Parathyroid adenoma (tissue), 2 donors: ENCODE measurements at regions not wholly inside any gene's neighbourhood (a gene's known extent, or its start where the extent isn't known, plus 50 kb on each side); places are given as distances from the start of the nearest gene placed in this dataset.

ENCODE experiments used
- H2AFZ ChIP-seq: fragments of 300-600 bp; sonication (generic); one replicate; pipeline ENCODE4 v1.7.0; 2017; ENCODE audit warnings: antibody characterized with exemption, mild to moderate bottlenecking
- H3K27ac ChIP-seq: fragments of 300-600 bp; sonication (generic); one replicate; pipeline ENCODE4 v1.7.0; 2017
- H3K27me3 ChIP-seq: fragments of 300-600 bp; sonication (generic); one replicate; pipeline ENCODE4 v1.7.0; 2017; ENCODE audit warnings: low read length; ENCODE audit not compliant: control insufficient read depth, insufficient read depth
- H3K36me3 ChIP-seq: fragments of 300-600 bp; sonication (generic); one replicate; pipeline ENCODE4 v1.7.0; 2017; ENCODE audit warnings: low read length; ENCODE audit not compliant: control insufficient read depth, insufficient read depth
- H3K4me1 ChIP-seq: fragments of 300-600 bp; sonication (generic); one replicate; pipeline ENCODE4 v1.7.0; 2017; ENCODE audit warnings: control low read depth
- H3K4me2 ChIP-seq: fragments of 300-600 bp; sonication (generic); one replicate; pipeline ENCODE4 v1.7.0; 2017; ENCODE audit warnings: low read length
- H3K4me3 ChIP-seq: fragments of 300-600 bp; sonication (generic); one replicate; pipeline ENCODE4 v1.7.0; 2017; ENCODE audit warnings: low read depth, low read length
- H3K79me2 ChIP-seq: fragments of 300-600 bp; sonication (generic); one replicate; pipeline ENCODE4 v1.7.0; 2017; ENCODE audit warnings: control low read depth
- H3K9ac ChIP-seq: fragments of 300-600 bp; sonication (generic); one replicate; pipeline ENCODE4 v1.7.0; 2017; ENCODE audit warnings: mild to moderate bottlenecking
- H3K9me3 ChIP-seq: fragments of 300-600 bp; sonication (generic); one replicate; pipeline ENCODE4 v1.7.0; 2017; ENCODE audit warnings: low read length; ENCODE audit not compliant: control insufficient read depth
- TF ChIP-seq, protein P1 (sequence below): fragments of 300-600 bp; sonication (generic); IDR thresholded peaks from one replicate; pipeline ENCODE4 v1.7.0; 2017; ENCODE audit warnings: antibody characterized with exemption, mild to moderate bottlenecking
- donor health status: primary hyperparathyroidism.

DNA sequence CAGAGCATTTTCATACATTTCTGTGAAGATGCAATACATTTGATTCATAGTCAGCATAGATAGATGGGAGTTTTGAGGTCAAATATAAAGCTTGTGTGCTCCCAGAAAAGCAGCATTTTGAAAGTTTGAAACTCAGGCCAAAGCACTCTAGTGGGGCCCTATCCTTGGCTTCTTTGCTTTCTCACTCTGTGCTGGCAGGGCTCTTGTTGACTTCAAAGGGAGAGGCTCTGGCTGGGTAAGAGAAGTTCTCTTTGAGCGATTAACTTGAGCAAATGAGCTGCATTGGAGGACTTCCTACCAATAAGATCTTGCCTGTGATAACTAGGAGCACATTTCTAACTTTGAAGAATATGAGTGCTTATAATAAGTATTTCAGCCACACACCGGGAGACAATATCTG is 214.0 kb upstream of the RARB start:
- Histone ChIP-seq H2AFZ (no peak overlapping the region), H3K36me3 (no peaks in the 10 kb centered on the region), H3K79me2 (no peaks in the 10 kb centered on the region), H3K4me1 (no peaks in the 10 kb centered on the region), H3K9ac (no peak overlapping the region), H3K27me3 (no peaks in the 10 kb centered on the region), H3K4me2 (no peak overlapping the region), H3K27ac (no peak overlapping the region), H3K9me3 (no peaks in the 10 kb centered on the region), H3K4me3 (no peak overlapping the region)
- TF ChIP-seq, protein P1, sequence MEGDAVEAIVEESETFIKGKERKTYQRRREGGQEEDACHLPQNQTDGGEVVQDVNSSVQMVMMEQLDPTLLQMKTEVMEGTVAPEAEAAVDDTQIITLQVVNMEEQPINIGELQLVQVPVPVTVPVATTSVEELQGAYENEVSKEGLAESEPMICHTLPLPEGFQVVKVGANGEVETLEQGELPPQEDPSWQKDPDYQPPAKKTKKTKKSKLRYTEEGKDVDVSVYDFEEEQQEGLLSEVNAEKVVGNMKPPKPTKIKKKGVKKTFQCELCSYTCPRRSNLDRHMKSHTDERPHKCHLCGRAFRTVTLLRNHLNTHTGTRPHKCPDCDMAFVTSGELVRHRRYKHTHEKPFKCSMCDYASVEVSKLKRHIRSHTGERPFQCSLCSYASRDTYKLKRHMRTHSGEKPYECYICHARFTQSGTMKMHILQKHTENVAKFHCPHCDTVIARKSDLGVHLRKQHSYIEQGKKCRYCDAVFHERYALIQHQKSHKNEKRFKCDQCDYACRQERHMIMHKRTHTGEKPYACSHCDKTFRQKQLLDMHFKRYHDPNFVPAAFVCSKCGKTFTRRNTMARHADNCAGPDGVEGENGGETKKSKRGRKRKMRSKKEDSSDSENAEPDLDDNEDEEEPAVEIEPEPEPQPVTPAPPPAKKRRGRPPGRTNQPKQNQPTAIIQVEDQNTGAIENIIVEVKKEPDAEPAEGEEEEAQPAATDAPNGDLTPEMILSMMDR: no peak

DNA sequence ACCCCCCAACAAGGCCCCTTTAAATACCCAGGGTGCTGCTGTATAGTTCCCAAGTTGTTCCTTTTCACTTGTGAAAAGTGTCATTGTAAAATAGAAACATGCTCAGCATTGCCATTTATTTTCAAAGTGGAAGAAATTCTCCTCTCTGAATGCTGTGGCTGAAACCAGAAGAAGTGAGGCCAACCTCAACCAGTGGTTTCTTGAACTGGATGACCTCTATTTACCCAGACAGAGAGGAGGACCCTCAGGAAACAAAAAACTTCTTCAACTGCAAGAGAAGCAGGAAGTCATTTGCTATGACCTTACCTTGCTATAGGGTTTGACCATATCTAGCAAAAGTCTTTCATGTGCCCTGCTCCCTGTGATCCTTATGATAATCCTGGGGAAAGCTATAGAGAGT is 209.7 kb upstream of the RARB start:
- Histone ChIP-seq H3K4me2 (no peak overlapping the region), H3K79me2 (no peaks in the 10 kb centered on the region), H3K36me3 (no peaks in the 10 kb centered on the region), H3K4me1 (no peaks in the 10 kb centered on the region), H3K27ac (no peak overlapping the region), H3K4me3 (no peak overlapping the region), H3K9ac (no peak overlapping the region), H3K27me3 (no peaks in the 10 kb centered on the region), H3K9me3 (no peaks in the 10 kb centered on the region), H2AFZ (no peak overlapping the region)
- TF ChIP-seq, protein P1: no peak

DNA sequence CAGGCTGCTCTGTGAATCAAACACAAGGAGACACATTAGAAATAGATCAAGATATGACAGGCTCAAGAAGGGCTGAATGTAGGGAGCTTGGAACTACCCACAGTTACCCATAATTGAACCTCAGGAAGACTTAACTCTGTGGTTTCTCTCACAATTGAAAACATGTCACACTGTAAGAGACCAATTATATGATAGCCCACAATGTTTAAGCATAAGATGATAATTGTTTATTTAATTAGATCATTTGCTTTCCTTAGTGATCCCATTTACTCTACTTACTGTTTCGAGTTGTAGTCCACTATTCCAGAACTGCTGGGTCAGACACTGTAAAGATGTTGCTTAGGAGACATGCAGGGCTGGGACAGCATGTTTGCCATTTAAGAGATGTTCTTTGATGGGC is 201.3 kb upstream of the RARB start:
- no peak overlapping the region for H3K4me3 ChIP-seq
- H3K4me2 ChIP-seq: no peak overlapping the region
- H3K36me3 ChIP-seq: no peaks in the 10 kb centered on the region
- TF ChIP-seq, protein P1: no peak
- H2AFZ ChIP-seq: no peak overlapping the region
- no peaks in the 10 kb centered on the region for H3K9me3 ChIP-seq
- H3K79me2 ChIP-seq: no peaks in the 10 kb centered on the region
- H3K9ac ChIP-seq: no peak overlapping the region
- no peaks in the 10 kb centered on the region for H3K4me1 ChIP-seq
- H3K27me3 ChIP-seq: no peaks in the 10 kb centered on the region
- no peak overlapping the region for H3K27ac ChIP-seq

DNA sequence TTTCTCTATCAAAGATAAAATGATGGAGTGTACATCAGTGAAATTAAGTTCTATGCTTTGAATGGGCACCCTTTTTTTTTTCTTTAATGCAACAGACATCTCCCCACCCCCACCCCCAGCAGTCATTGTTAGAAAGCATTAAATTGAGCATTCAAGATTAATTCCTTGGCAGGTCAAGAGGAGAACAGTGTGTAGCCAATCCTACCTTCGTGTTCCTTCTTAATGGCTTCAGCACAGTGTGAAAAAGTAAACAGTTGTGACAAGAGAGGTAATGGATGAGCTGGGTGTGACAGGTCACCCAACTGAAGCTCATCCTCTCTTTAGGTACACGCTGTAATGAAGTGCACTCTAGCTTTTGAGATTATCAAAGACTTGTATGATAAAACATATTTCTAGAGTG is 198.5 kb upstream of the RARB start:
- Histone ChIP-seq H3K27me3 (no peaks in the 10 kb centered on the region), H3K4me1 (no peaks in the 10 kb centered on the region), H3K4me3 (no peak overlapping the region), H3K4me2 (no peak overlapping the region), H2AFZ (no peak overlapping the region), H3K79me2 (no peaks in the 10 kb centered on the region), H3K9ac (no peak overlapping the region), H3K9me3 (no peaks in the 10 kb centered on the region), H3K27ac (no peak overlapping the region), H3K36me3 (no peaks in the 10 kb centered on the region)
- TF ChIP-seq, protein P1: no peak

DNA sequence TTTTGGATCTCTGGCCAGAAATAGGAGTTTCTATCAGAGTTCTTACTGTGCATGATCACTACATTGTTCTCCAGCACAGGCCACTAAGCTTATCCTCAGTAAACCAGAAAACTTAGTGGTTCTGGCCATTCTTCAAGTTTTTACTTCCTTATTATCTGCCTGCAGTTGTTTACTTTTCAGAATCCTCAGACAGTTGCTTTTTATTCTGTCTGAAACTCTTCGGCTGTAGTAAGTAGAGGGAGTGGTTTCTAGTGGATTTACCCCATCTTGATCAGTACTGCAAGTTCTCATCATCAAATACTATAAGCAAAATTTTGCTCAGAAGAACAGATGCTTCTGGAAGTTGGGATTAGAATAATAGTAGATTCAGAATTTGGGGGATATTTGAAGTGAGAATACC is 193.0 kb upstream of the RARB start:
- Histone ChIP-seq H2AFZ (no peak overlapping the region), H3K4me2 (no peak overlapping the region), H3K4me3 (no peak overlapping the region), H3K9me3 (no peaks in the 10 kb centered on the region), H3K27me3 (no peaks in the 10 kb centered on the region), H3K9ac (no peak overlapping the region), H3K36me3 (no peaks in the 10 kb centered on the region), H3K27ac (no peak overlapping the region), H3K4me1 (no peaks in the 10 kb centered on the region), H3K79me2 (no peaks in the 10 kb centered on the region)
- TF ChIP-seq, protein P1: no peak
